Nucleus accumbens (tissue), 56 donors: ENCODE measurements at regions not wholly inside any gene's neighbourhood (a gene's known extent, or its start where the extent isn't known, plus 50 kb on each side); places are given as distances from the start of the nearest gene placed in this dataset.

Experiments used
- DNase-seq, 56 donors: peaks; one replicate each; lab custom pipeline; 2025; lab: John Stamatoyannopoulos, UW

DNA sequence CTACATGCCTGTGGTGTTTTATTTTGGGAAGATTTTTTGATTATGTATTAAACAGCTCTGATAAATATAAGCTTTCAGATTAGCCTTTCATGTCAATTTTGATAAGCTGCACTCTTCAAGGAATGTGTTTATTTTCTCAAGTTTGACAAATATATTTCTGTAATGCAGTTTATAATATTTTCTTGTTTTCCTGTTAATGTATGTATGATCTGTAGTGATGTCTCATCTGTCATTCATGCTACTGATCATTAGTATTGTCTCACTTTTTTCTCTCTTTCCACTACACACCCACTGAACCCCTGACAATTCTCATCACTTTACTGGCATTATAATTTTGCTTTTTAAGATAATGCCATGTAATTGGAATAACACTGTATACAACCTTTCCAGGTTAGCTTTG lies 100.9 kb downstream of the TMEM18 start:
- DNase-seq: no peak

DNA sequence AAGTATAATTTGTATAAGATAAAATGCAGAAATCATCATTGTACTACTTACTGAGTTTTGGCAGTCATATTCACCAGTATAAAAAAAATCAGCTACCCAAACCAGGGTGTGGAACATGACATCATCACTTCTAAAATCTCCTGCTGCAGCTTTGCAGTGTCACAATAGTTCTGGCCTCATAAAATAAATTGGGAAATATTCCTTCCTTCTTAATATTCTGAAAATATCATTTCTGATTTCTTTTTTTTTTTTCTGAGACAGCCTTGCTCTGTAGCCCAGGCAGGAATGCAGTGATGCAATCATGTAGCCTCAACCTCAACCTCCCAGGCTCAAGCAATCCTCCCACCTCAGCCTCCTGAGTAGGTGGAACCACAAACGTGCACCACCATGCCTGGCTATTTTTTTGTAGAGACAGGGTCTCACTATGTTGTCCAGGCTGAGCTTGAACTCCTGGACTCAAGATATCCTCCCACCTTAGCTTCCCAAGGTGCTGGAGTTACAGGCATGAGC lies 101.4 kb downstream of the TMEM18 start:
- DNase-seq: no peak

DNA sequence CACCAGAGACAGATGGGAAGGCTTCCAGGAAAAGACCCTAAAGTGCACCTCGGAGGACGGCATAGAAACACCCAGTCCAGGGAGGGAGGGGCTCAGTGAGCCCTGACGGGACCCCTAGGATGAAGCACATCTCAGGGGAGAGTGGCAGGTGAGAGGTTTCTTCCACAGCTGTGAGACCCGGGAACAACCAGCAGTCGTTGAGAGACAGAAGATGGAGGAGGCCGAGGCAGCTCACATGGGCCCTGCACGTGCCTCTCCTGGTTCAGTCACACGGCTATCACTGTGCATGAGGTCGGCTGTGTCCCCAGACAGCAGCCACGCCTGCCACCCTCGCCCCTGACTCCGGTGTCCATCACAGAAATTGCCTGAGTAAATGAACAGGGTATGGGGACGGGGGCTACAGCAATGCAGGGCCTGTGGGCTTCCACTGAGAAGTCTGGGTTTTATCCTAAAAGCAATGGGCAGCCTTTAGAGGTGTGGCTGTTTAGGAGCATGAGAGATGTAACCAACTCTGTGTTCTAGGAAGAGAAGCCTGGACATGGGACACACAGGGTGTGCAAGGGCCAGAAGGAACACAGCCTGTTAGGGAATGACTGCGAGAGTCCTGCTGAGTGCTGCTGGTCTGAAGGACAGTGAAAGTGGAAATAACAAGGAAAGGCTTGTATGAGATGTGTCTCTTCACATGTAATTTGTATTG lies 102.0 kb downstream of the TMEM18 start:
- DNase-seq: no peak

DNA sequence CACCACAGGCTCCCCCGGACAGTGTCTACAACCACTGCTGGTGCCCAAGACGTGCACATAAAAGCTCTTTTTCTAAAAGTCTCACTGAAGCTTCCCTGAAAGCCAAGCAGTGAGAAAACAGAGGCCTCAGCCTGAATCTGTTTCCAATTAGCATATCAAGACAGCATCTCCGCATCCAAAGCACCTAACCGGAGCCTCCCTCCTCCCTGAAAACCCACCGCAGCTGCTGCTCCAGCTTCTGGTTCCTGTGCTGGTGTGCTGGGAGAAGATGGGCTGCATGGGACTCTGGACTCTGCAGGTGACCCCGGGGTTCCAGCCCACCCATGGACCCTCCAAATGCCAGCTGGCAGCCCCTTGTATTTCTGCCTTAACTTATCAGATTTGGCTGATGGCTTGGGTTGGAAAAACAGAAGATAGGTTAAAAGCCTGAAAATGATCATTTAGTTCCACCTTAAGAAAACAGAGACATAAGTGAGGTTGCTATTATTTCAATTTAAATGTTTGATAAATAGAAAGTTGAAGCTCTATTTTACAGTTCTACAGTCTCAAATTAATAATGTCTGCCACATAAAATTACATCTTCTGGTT lies 103.3 kb downstream of the TMEM18 start:
- DNase-seq: no peak

DNA sequence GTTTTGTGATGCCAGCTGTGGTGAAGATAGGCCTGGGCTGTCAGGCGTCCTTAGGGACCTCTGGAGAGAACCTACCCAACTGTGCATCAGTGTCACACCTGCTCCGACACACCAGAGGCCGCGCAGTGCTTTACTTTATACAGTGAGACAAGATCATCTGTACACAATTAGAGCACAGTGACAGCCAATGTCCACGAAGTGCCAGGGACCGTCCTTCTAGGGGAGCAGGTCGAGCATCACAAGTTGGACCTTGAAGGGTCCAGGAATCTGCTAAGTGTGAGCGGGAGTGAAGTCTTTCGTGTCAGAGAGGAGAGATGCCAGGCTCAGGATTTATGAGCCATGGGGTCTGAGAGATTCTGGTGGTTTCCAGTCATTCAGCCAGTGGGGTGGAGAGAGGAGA lies 104.2 kb downstream of the TMEM18 start:
- no peak for DNase-seq

DNA sequence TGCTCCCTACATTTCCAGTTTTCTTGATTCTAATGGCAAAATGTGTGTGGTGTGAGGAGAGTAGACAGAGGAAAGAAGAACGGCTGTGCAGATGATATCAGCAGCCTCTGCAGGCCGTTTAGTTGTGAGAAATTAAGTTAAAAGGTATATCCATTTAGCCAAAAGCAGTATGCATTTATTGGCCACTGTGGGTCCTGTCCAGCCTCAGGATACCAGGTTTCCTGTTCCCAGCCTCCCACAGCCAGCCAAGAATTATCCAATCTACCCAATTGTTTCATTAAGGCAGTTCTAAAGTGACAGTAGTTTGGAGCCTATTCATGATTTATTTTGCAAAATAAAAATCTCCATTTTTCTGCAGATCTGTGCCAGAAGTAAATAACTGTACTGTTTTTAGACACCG lies 107.5 kb downstream of the TMEM18 start:
- DNase-seq: no peak

DNA sequence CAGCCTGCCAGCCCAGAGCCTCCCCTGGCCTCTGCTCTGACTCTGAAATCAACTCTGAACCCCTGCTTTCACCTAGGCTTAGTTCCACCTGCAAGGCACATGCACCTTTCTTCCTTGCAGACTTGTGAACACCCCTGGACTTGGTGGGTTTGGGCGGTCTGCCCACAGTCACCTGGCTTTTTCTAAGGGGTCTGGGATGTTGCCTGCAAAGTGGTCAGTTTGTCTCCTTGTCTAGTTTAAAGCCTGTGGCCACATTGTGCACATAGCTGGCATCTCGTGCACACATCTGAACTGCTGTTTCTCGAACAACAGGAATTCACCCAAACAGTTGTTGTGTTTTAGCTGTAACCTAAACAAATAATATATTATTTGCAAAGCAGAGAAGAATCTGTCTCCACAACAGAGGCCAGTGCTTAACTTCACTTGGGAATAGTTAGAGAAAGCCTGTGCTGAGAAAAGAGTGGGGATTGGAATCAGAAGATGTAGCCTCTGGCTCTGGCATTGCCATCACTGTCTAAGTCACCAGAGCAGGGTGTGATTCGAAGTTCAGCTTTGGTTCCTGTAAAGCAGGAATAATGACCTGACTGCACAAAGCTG lies 108.5 kb downstream of the TMEM18 start:
- no peak for DNase-seq

DNA sequence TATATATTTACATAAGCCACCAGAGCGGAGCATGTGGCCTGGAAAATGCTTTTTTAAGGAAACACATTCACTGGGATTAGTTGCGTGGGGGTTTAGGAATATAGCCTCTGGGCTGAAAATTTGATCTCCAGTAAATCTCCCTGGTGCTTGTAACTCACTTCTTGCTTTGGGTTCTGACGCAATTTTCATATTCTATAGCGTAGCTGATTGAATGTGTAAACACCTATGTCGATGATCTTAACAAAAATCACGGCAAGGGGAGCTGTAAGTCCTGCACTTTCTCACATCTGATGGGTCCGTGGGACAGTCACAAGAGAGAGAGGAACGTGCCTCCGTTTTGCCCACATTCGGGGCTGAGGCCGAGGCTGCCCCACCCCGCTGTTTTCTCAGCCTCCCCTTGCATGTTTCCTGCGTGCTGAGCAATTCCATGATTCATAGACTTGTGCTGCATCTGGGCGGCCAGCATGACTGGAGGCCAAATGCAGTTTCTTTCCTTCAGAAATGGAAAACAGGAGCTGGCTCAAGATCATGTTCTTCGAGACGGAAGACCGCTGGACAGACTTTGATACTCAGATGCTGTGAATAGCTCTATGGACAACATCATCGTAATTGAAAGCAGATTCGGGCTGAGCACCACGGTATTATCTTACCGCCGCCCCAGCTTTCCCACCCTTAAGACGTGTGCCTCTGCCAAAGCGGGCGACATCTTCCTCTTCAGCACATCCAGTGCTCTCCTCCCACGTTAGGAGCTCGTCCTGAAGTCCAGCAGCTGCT lies 109.2 kb downstream of the TMEM18 start:
- DNase-seq: no peak

DNA sequence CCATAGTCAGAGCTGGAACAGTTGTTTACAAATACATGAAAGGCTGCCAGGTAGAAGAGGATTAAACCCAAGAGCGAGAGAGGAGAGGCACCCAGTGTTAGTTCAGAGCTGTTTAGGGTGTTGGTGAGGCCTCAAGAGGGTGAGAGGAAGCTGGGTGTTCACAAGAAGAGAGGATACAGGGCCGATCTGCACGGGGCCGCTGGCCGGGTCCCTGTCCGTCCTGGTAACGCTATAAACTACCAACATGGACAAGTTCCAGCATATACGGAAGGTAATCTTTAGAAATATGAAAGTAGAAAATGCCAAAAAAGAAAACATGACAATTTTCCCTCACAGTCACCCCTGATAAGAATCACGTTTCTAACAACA lies 109.7 kb downstream of the TMEM18 start:
- DNase-seq: no peak

DNA sequence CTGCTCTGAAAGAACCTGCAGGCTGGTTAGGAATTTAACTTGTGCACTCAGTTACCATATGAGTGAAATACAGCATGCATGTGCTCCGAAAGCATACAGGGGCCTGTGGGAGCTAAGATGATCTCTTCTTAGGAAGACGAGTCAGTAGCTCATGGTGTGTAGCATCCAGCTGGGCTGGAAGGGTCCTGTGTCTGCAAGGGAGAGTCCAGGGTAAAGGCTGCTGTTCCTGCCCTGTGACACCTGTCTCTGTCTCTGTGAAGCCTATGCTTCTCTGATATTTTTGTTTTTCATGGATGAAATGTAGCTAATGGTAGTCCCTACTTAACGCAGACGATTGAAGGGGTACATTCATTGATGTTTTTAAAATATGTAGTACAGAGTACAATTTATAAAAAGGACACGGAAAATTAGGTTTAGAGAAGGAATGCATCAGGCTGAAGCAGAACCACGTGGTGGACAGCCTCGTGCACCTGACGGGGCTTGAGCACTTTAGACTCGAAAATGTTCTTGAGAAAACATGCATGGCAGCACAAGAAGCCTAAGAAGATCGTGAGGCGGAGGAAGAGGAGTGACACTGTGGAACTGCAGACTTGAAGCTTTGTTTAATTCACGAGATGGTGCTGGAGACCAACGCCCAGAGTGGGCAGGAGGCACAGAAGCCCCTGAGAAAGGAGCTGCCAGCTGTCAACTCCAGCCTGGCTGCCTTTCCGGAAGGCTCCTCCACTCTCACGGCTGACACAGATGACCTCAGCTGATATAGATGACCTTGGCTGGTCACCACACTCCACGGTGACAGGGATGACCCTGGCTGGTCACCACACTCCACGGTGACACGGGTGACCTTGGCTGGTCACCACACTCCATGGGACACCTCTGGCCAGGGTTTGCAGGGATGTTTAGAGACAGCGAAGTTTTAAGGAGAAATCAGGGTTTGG lies 110.6 kb downstream of the TMEM18 start:
- no peak for DNase-seq

DNA sequence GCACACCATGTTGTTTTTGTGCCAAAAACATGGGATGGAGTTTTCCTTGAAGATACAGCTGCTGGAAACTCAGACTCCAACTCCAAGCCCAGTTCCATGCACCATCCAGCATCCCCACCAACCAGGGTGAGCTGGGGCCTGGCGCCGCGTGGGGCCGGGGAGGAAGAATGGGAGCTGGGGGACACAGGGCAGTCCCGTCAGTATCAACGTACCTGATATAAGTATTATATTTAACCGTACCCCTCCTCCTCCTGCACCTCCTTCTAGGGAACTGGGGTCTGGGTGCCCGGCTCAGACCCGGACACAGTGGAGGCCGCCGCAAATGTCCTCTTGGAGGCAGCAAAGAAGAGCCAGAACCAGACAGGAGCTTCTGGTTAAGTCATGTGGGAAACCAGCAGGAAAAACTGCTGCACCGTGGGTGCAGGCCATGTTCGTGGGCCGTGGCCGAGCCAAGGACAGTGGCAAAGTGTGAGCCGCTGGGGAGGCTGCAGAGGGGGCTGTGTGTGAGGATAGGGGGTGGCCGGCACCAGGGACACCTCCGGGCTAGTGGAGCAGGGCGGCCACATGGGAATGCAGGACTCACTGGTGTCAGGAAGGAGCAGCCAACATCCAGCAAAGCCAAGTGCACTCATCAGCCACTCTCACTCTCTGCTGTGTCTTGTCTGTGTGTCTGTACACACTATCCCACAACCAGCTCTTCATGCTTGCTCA lies 112.6 kb downstream of the TMEM18 start:
- DNase-seq: no peak

DNA sequence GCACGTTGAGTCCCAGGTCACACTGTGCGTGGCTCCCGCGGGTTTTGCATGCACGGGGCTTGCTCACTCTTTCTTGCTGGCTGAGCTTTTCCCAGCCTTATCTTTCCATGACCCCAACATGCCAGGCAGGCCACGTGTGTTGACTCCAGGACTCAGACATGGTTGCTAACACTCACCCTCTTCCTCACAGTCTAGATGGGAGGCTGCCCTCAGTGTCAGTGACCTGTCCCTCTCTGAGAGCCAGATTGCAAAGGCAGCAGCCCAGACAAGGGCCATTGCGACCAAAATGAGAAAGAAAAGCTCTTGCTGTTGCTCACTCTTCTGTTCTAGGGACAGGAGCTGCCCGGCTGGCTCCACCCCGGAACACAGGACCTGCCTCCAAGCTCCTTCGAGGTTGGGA lies 113.7 kb downstream of the TMEM18 start:
- DNase-seq: no peak

DNA sequence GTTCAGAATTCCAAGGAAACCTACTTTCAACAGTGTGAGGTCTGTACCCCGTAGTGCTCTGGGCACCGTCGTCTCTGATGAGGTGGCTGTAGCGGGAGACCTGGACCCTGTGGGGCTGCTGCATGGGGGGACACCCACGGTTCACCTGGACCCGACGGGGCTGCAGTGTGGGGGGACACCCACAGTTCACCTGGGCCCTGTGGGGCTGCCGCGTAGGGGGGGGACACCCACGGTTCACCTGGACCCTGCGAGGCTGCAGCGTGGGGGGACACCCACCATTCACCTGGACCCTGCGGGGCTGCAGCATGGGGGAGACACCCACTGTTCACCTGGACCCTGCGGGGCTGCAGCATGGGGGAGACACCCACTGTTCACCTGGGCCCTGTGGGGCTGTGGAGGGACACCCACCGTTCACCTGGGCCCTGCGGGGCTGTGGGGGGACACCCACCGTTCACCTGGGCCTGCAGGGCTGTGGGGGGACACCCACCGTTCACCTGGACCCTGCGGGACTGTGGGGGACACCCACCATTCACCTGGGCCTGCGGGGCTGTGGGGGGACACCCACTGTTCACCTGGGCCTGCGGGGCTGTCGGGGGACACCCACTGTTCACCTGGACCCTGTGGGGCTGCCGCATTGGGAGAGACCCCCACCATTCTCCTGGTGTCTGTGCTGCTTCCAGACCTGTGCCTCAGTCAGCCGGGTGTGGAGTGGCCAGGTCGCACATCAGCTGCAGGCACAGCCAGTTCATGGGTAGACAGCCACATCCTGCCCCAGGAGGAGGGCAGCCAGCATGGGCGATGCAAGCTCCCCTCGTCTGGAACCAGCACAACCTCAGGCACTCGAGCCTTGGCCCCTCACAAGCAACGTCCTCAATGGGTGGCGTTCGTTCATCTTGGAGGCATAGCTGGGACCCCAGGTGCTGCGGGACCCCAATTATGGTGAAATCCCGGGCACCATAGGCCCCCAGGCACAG lies 114.5 kb downstream of the TMEM18 start:
- DNase-seq: no peak

DNA sequence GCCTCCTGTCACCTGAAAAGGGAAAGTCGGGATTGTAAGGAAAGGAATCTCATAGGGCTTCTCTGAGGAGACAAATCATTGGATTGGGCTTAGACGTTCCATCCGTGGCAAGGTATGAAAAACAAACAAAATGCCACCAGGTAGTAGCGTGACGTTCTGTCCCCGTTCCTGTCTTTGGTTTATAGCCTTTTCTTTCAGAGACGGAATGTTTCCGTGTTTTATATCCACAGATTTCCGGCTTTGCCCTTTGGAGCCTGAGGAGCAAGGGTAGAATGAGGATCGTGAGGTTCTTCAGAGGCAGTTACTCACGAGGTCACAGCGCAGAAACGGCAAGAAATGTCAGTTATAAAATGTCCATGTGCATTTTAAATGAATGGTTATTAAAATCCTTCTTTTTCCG lies 118.3 kb downstream of the TMEM18 start:
- no peak for DNase-seq

DNA sequence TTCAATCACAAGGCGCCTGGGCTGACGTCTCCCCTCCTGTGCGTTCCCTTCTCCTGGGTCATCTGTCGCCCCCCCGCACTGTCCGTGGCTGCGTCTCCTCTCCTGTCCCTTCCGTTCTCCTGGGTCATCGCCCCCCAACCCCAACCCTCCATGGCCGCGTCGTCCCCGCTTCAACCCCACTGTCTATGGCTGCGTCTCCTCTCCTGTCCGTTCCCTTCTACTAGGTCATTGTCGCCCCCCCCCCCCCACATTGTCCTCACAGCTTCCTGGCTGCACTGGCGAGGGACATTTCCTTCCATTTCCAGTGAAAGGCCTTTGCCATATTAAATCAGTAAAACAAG lies 118.9 kb downstream of the TMEM18 start:
- DNase-seq: no peak

DNA sequence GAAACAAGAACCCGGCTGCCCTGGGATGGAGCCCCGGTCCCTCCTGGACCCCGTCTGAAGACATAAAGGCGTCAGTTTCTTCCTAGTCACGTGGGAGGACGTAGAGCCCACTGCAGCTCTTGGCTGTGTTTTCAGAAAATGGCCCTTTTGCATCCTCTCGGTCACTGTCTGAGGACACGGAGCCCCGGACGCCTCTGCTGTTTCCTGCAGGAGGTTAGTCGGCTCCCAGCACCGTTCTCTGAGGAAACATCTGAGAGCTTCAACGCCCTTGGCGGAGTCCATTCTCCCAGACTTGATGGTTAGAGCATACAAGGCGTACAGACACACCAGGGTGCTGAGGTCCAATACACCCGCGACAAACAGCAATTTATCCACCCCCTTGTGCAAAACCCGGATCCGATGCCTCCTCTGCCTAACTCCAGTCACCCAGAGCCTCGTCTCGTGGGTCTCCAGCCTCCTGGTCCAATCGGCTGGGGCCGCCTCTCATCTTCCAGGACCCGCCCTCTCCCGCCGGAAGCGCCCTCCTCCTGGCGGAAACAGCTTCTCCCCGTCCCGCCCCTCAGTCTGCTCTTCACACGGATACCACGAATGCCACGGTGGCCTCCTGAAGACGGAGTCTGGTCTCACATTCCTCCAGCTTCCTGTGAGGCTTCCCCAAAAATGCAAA lies 119.4 kb downstream of the TMEM18 start:
- no peak for DNase-seq

DNA sequence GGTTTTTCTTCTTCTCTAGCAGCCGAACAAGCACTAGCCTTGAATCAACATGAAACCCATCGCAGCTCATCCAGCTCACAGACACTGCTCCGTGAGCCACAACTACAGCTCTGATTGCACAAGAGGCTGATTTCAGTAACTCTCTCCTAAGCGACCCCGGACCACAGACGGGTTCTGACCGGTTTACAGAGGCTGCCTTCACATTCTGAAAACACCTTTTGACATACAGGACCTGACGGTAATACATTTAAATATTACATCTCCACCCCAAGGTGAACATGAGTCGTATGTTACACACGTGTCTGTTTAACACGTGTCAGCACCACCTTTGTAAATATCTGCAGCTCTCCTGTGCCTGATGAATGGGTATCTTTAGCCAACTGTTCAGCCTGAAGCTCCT lies 120.7 kb downstream of the TMEM18 start:
- no peak for DNase-seq
